Smooth muscle cell (in vitro differentiated cells): ENCODE measurements at regions not wholly inside any gene's neighbourhood (a gene's known extent, or its start where the extent isn't known, plus 50 kb on each side); places are given as distances from the start of the nearest gene placed in this dataset.

Source experiments
- DNase-seq: peaks from one replicate; lab custom pipeline; 2025; ENCODE audit not compliant: unreplicated experiment; lab: John Stamatoyannopoulos, UW
- H2AFZ ChIP-seq: fragments of 200-600 bp; sonication (generic); 2 replicates; pipeline ENCODE4 v1.6.0; 2016; ENCODE audit warnings: antibody characterized with exemption, low read depth, mild to moderate bottlenecking
- H3F3A ChIP-seq: fragments of 200-600 bp; sonication (generic); 2 replicates; pipeline ENCODE4 v1.6.0; 2017; ENCODE audit warnings: antibody characterized with exemption, low read depth
- H3K27ac ChIP-seq: fragments of 200-600 bp; sonication (generic); 2 replicates; pipeline ENCODE4 v1.5.1; 2016; ENCODE audit warnings: low read depth, mild to moderate bottlenecking
- H3K27me3 ChIP-seq: fragments of 200-600 bp; sonication (generic); 2 replicates; pipeline ENCODE4 v1.6.1; 2016; ENCODE audit warnings: low read depth, mild to moderate bottlenecking
- H3K36me3 ChIP-seq: fragments of 200-600 bp; sonication (generic); 2 replicates; pipeline ENCODE4 v1.5.1; 2016; ENCODE audit warnings: low read depth
- H3K4me1 ChIP-seq: fragments of 200-600 bp; sonication (generic); 2 replicates; pipeline ENCODE4 v1.5.1; 2016; ENCODE audit warnings: low read depth
- H3K4me2 ChIP-seq: fragments of 200-600 bp; sonication (generic); 2 replicates; pipeline ENCODE4 v1.6.0; 2016; ENCODE audit warnings: mild to moderate bottlenecking
- H3K4me3 ChIP-seq: fragments of 200-600 bp; sonication (generic); 2 replicates; pipeline ENCODE4 v1.5.1; 2016; ENCODE audit warnings: mild to moderate bottlenecking
- H3K79me2 ChIP-seq: fragments of 200-600 bp; sonication (generic); 2 replicates; pipeline ENCODE4 v1.6.0; 2016; ENCODE audit warnings: low read depth, mild to moderate bottlenecking
- H3K9ac ChIP-seq: fragments of 200-600 bp; sonication (generic); 2 replicates; pipeline ENCODE4 v1.6.0; 2016; ENCODE audit warnings: low read depth
- H3K9me3 ChIP-seq: fragments of 200-600 bp; sonication (generic); replicated peaks from 2 replicates; pipeline ENCODE4 v1.5.1; 2016; ENCODE audit warnings: low read depth
- H4K20me1 ChIP-seq: fragments of 200-600 bp; sonication (generic); 2 replicates; pipeline ENCODE4 v1.6.0; 2016; ENCODE audit warnings: low read depth
- CTCF ChIP-seq: fragments of 200-600 bp; sonication (generic); IDR thresholded peaks from 2 replicates; pipeline ENCODE4 v1.5.1; 2017; ENCODE audit warnings: borderline replicate concordance, mild to moderate bottlenecking, antibody characterized with exemption; ENCODE audit not compliant: insufficient read depth, poor library complexity, severe bottlenecking
- WGBS: methylation state at CpG from one replicate; pipeline ENCODE4 v1.1.7; 2016; ENCODE audit warnings: low lambda C conversion rate; 5-methylcytosine and 5-hydroxymethylcytosine counted together

GRCh38 chr10:25697412-25697811 lies 236.6 kb upstream of the MYO3A start:
- Histone ChIP-seq H3K27ac (no peak overlapping the region), H3K27me3 (no peaks in the 10 kb centered on the region), H3K79me2 (no peaks in the 10 kb centered on the region), H3K4me3 (no peak overlapping the region), H3K9me3 (no peaks in the 10 kb centered on the region), H4K20me1 (no peaks in the 10 kb centered on the region), H3K4me2 (no peak overlapping the region), H3K4me1 (peaks cover 8% of the 10 kb centered on the region), H3K9ac (no peak overlapping the region), H2AFZ (no peak overlapping the region), H3F3A (no peaks in the 10 kb centered on the region), H3K36me3 (no peaks in the 10 kb centered on the region)
- TF ChIP-seq CTCF = no peak
- WGBS = 86% methylated on average over 5 of the region's 5 CpGs
- no peak for DNase-seq

GRCh38 chr10:25698638-25699037 lies 235.4 kb upstream of the MYO3A start:
- DNase-seq = no peak
- TF ChIP-seq CTCF = no peak
- H4K20me1 ChIP-seq = no peaks in the 10 kb centered on the region

GRCh38 chr10:25699631-25700030 lies 234.4 kb upstream of the MYO3A start:
- H3K4me3 ChIP-seq = no peak overlapping the region
- H3K9ac ChIP-seq = no peak overlapping the region
- no peaks in the 10 kb centered on the region for H3K27me3 ChIP-seq
- no peaks in the 10 kb centered on the region for H3K9me3 ChIP-seq
- no peaks in the 10 kb centered on the region for H3F3A ChIP-seq
- H3K79me2 ChIP-seq = no peaks in the 10 kb centered on the region
- no peak for DNase-seq
- peaks cover 8% of the 10 kb centered on the region for H3K4me1 ChIP-seq
- H4K20me1 ChIP-seq = no peaks in the 10 kb centered on the region
- H2AFZ ChIP-seq = no peak overlapping the region
- H3K36me3 ChIP-seq = no peaks in the 10 kb centered on the region
- 100% methylated on average over 2 of the region's 2 CpGs for WGBS
- no peak overlapping the region for H3K4me2 ChIP-seq
- no peak for TF ChIP-seq CTCF
- H3K27ac ChIP-seq = no peak overlapping the region

More at GRCh38 chr10:25698638-25699037, 235.4 kb upstream of the MYO3A start:
- H3F3A ChIP-seq = no peaks in the 10 kb centered on the region
- peak overlapping the region; percentile 20 for H3K4me2 ChIP-seq
- H3K4me3 ChIP-seq = no peak overlapping the region
- no peaks in the 10 kb centered on the region for H3K9me3 ChIP-seq
- H3K27me3 ChIP-seq = no peaks in the 10 kb centered on the region
- H2AFZ ChIP-seq = peak overlapping the region; percentile 86
- H3K9ac ChIP-seq = no peak overlapping the region
- peaks cover 8% of the 10 kb centered on the region for H3K4me1 ChIP-seq
- no peaks in the 10 kb centered on the region for H3K36me3 ChIP-seq
- H3K27ac ChIP-seq = peak overlapping the region; percentile 37
- WGBS = 54% methylated on average over 3 of the region's 3 CpGs
- no peaks in the 10 kb centered on the region for H3K79me2 ChIP-seq

GRCh38 chr10:25701652-25702051 lies 232.4 kb upstream of the MYO3A start:
- H2AFZ ChIP-seq = no peak overlapping the region
- no peak overlapping the region for H3K4me3 ChIP-seq
- 71% methylated on average over 15 of the region's 15 CpGs for WGBS
- no peaks in the 10 kb centered on the region for H4K20me1 ChIP-seq
- H3K9me3 ChIP-seq = no peaks in the 10 kb centered on the region
- no peaks in the 10 kb centered on the region for H3K36me3 ChIP-seq
- no peaks in the 10 kb centered on the region for H3K27me3 ChIP-seq
- no peaks in the 10 kb centered on the region for H3F3A ChIP-seq
- no peak overlapping the region for H3K27ac ChIP-seq
- no peaks in the 10 kb centered on the region for H3K79me2 ChIP-seq
- DNase-seq = no peak
- peaks cover 8% of the 10 kb centered on the region for H3K4me1 ChIP-seq
- no peak overlapping the region for H3K9ac ChIP-seq
- TF ChIP-seq CTCF = no peak
- no peak overlapping the region for H3K4me2 ChIP-seq
